ENCODE measurements at regions not wholly inside any gene's neighbourhood (a gene's known extent, or its start where the extent isn't known, plus 50 kb on each side); places are given as distances from the start of the nearest gene placed in this dataset.

DNA sequence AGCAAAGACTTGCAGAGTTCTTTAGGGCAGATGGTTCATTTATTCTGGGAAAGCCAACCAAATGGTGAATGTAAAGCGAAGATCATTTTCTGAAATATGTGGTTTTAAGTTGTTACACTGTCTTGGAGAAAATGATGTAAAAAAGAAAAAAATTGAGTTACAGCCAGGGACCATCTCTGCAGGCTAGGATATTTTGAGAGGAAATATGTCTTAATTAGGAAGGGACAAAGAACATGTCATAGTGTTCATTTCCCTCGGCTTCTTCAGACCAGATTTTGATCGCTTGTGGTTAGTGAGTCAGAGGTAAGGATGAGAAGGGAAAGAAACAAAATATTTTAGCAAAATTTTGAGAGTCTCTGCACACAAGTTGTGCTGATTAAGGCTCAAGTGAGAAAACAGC lies 59.0 kb upstream of the C1QTNF7 start:
- no peak overlapping the region for H3K4me2 ChIP-seq (ENCODE audit: low read length)
- no peaks in the 10 kb centered on the region for H4K20me1 ChIP-seq (ENCODE audit: insufficient read depth)
- H3K27me3 ChIP-seq (ENCODE audit: insufficient read depth, low read depth, low read length), result no peaks in the 10 kb centered on the region
- no peak overlapping the region for H2AFZ ChIP-seq (ENCODE audit: low read depth, low read length)
- no peak overlapping the region for H3K9ac ChIP-seq (ENCODE audit: low read length)
- H3K4me3 ChIP-seq (ENCODE audit: low read length), result no peak overlapping the region
- no peak overlapping the region for H3K27ac ChIP-seq (ENCODE audit: low read length)
- TF ChIP-seq EZH2 (IDR thresholded peaks at IDR 0.05; ENCODE audit: borderline replicate concordance, insufficient read depth, low read length, poor library complexity, severe bottlenecking) (no peak), POLR2AphosphoS5 (IDR thresholded peaks at IDR 0.05) (no peak), RAD21 (conservative IDR thresholded peaks at IDR 0.05) (no peak), TAF1 (IDR thresholded peaks at IDR 0.05; ENCODE audit: low read depth) (no peak), EP300 (conservative IDR thresholded peaks at IDR 0.05; ENCODE audit: poor library complexity, severe bottlenecking) (no peak), SMC3 (conservative IDR thresholded peaks at IDR 0.05; ENCODE audit: poor library complexity) (no peak), MXI1 (conservative IDR thresholded peaks at IDR 0.05; ENCODE audit: poor library complexity, severe bottlenecking) (no peak)
- TF ChIP-seq, protein P1, sequence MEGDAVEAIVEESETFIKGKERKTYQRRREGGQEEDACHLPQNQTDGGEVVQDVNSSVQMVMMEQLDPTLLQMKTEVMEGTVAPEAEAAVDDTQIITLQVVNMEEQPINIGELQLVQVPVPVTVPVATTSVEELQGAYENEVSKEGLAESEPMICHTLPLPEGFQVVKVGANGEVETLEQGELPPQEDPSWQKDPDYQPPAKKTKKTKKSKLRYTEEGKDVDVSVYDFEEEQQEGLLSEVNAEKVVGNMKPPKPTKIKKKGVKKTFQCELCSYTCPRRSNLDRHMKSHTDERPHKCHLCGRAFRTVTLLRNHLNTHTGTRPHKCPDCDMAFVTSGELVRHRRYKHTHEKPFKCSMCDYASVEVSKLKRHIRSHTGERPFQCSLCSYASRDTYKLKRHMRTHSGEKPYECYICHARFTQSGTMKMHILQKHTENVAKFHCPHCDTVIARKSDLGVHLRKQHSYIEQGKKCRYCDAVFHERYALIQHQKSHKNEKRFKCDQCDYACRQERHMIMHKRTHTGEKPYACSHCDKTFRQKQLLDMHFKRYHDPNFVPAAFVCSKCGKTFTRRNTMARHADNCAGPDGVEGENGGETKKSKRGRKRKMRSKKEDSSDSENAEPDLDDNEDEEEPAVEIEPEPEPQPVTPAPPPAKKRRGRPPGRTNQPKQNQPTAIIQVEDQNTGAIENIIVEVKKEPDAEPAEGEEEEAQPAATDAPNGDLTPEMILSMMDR (IDR thresholded peaks at IDR 0.05; ENCODE audit: poor library complexity, severe bottlenecking), result no peak
- TF ChIP-seq, protein P2, sequence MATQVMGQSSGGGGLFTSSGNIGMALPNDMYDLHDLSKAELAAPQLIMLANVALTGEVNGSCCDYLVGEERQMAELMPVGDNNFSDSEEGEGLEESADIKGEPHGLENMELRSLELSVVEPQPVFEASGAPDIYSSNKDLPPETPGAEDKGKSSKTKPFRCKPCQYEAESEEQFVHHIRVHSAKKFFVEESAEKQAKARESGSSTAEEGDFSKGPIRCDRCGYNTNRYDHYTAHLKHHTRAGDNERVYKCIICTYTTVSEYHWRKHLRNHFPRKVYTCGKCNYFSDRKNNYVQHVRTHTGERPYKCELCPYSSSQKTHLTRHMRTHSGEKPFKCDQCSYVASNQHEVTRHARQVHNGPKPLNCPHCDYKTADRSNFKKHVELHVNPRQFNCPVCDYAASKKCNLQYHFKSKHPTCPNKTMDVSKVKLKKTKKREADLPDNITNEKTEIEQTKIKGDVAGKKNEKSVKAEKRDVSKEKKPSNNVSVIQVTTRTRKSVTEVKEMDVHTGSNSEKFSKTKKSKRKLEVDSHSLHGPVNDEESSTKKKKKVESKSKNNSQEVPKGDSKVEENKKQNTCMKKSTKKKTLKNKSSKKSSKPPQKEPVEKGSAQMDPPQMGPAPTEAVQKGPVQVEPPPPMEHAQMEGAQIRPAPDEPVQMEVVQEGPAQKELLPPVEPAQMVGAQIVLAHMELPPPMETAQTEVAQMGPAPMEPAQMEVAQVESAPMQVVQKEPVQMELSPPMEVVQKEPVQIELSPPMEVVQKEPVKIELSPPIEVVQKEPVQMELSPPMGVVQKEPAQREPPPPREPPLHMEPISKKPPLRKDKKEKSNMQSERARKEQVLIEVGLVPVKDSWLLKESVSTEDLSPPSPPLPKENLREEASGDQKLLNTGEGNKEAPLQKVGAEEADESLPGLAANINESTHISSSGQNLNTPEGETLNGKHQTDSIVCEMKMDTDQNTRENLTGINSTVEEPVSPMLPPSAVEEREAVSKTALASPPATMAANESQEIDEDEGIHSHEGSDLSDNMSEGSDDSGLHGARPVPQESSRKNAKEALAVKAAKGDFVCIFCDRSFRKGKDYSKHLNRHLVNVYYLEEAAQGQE (IDR thresholded peaks at IDR 0.05; ENCODE audit: borderline replicate concordance), result no peak
- H3K36me3 ChIP-seq (ENCODE audit: insufficient read depth, low read length), result no peaks in the 10 kb centered on the region
- H3K79me2 ChIP-seq (replicated peaks; ENCODE audit: insufficient read depth, low read length), result no peaks in the 10 kb centered on the region
- no peaks in the 10 kb centered on the region for H3F3A ChIP-seq (ENCODE audit: insufficient read depth, low read length, poor library complexity, severe bottlenecking)
- H3K9me2 ChIP-seq (ENCODE audit: insufficient read depth, low read length), result no peaks in the 10 kb centered on the region
- no peaks in the 10 kb centered on the region for H3K9me3 ChIP-seq (ENCODE audit: low read length)

DNA sequence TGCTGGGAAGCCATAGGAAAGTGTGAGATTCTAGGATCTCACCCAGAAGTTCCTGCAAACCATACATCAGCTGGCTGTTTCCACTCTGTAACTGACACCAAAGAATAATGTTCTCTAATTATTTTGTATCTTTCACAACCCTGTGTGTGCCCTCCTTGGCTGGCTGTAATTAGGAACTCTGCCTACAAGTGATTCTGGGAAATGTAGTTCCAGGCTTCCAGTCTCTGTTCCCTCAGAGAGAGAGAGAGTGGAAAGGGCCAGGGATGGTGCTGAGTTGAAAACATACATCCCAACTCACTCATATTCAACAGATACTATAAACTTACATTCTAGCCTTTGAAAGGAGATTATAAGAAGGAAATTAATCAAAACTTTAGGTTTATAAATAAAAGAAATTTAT lies 57.5 kb upstream of the C1QTNF7 start:
- Histone ChIP-seq H3K4me3 (ENCODE audit: low read length) (no peak overlapping the region), H3K27me3 (ENCODE audit: insufficient read depth, low read depth, low read length) (no peaks in the 10 kb centered on the region), H3F3A (ENCODE audit: insufficient read depth, low read length, poor library complexity, severe bottlenecking) (no peaks in the 10 kb centered on the region), H4K20me1 (ENCODE audit: insufficient read depth) (no peaks in the 10 kb centered on the region), H3K27ac (ENCODE audit: low read length) (no peak overlapping the region), H3K36me3 (ENCODE audit: insufficient read depth, low read length) (no peaks in the 10 kb centered on the region), H3K79me2 (replicated peaks; ENCODE audit: insufficient read depth, low read length) (no peaks in the 10 kb centered on the region), H2AFZ (ENCODE audit: low read depth, low read length) (no peak overlapping the region), H3K9ac (ENCODE audit: low read length) (no peak overlapping the region), H3K4me2 (ENCODE audit: low read length) (no peak overlapping the region), H3K9me3 (ENCODE audit: low read length) (no peaks in the 10 kb centered on the region), H3K9me2 (ENCODE audit: insufficient read depth, low read length) (no peaks in the 10 kb centered on the region)
- TF ChIP-seq, protein P2 (IDR thresholded peaks at IDR 0.05; ENCODE audit: borderline replicate concordance), result no peak

Measured in neural cell (in vitro differentiated cells).